Keratinocyte (primary cell): ENCODE measurements at regions not wholly inside any gene's neighbourhood (a gene's known extent, or its start where the extent isn't known, plus 50 kb on each side); places are given as distances from the start of the nearest gene placed in this dataset.

Experiments used
- CTCF ChIP-seq, 3 experiments: IDR thresholded peaks in 1 of 3; conservative IDR thresholded peaks in 1 of 3; optimal IDR thresholded peaks in 1 of 3; 2 replicates in 2 of 3; 3 replicates in 1 of 3; pipeline versions ENCODE3 to v1.5.1; 2011; ENCODE audit warnings: low read length in 3 of 3, mild to moderate bottlenecking in 3 of 3, moderate library complexity in 2 of 3, control low read depth in 1 of 3, inconsistent platforms in 1 of 3; ENCODE audit not compliant: insufficient read depth in 2 of 3; ENCODE audit errors: extremely low read depth in 1 of 3
- EZH2 ChIP-seq: IDR thresholded peaks from one replicate; pipeline ENCODE4 v1.6.1; 2012; ENCODE audit warnings: inconsistent platforms, mild to moderate bottlenecking, low read length, moderate library complexity

DNA sequence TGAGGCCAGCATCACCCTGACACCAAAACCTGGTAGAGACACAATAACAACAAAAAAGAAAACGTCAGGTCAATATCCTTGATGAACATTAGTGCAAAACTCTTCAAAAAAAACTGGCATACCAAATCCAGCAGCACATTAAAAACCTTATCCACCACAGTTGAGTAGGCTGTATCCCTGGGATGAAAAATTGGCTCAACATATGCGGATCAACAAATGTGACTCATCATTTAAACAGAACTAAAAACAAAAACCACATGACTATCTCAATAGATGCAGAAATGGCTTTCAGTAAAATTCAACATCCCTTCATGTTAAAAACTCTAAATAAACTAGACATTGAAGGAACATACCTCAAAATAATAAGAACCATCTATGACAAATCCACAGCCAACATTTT lies 59.6 kb upstream of the PHIP start:
- TF ChIP-seq CTCF (optimal IDR thresholded peaks at IDR 0.05 in 1 of 3, IDR thresholded peaks at IDR 0.05 in 1 of 3, conservative IDR thresholded peaks at IDR 0.05 in 1 of 3; ENCODE audit: extremely low read depth in 1 of 3, insufficient read depth in 2 of 3, low read length in 3 of 3) (no peak), EZH2 (no peak)
